ENCODE measurements at regions not wholly inside any gene's neighbourhood (a gene's known extent, or its start where the extent isn't known, plus 50 kb on each side); places are given as distances from the start of the nearest gene placed in this dataset.

- TF ChIP-seq CTCF (IDR thresholded peaks at IDR 0.05) (no peak), POLR2A (IDR thresholded peaks at IDR 0.05; ENCODE audit: low read length) (no peak), MAFK (IDR thresholded peaks at IDR 0.05; ENCODE audit: partially characterized antibody) (no peak), RAD21 (conservative IDR thresholded peaks at IDR 0.05 in 1 of 2, IDR thresholded peaks at IDR 0.05 in 1 of 2) (no peak), RFX5 (IDR thresholded peaks at IDR 0.05) (no peak)
Observed at GRCh38 chr12:89194683-89195082, 157.6 kb downstream of the DUSP6 start.
